Effector memory CD8-positive, alpha-beta T cell (primary cell): ENCODE measurements at regions not wholly inside any gene's neighbourhood (a gene's known extent, or its start where the extent isn't known, plus 50 kb on each side); places are given as distances from the start of the nearest gene placed in this dataset.

Experiments used
- ATAC-seq: fragments of 150-1000 bp; cut with Tn5 transposase; replicated peaks from 2 replicates; pipeline ENCODE4 v1.10.0; 2021; ENCODE audit warnings: mild to moderate bottlenecking, moderate library complexity
- DNase-seq, 3 experiments: peaks; one replicate each; pipeline ENCODE4 v3.0.0; 2021
- H3K27ac Mint-ChIP-seq, 2 donors: one replicate each; pipeline ENCODE4 v1.8.0; 2022; ENCODE audit warnings: mild to moderate bottlenecking in 2 of 2, mixed read lengths in 2 of 2, moderate library complexity in 2 of 2
- H3K27me3 Mint-ChIP-seq, 2 donors: one replicate each; pipeline ENCODE4 v1.8.0; 2022; ENCODE audit warnings: mixed read lengths in 2 of 2
- H3K36me3 Mint-ChIP-seq: one replicate; pipeline ENCODE4 v1.8.0; 2022; ENCODE audit warnings: mild to moderate bottlenecking, moderate library complexity, mixed read lengths; ENCODE audit not compliant: insufficient read depth
- H3K4me1 Mint-ChIP-seq, 2 donors: one replicate each; pipeline ENCODE4 v1.8.0; 2022; ENCODE audit warnings: low read depth in 2 of 2, mixed read lengths in 2 of 2
- H3K4me3 Mint-ChIP-seq, 2 donors: one replicate each; pipeline ENCODE4 v1.8.0; 2022; ENCODE audit warnings: mild to moderate bottlenecking in 2 of 2, mixed read lengths in 2 of 2, moderate library complexity in 2 of 2
- H3K9me3 Mint-ChIP-seq, 2 donors: one replicate each; pipeline ENCODE4 v1.8.0; 2022; ENCODE audit warnings: mixed read lengths in 2 of 2

DNA sequence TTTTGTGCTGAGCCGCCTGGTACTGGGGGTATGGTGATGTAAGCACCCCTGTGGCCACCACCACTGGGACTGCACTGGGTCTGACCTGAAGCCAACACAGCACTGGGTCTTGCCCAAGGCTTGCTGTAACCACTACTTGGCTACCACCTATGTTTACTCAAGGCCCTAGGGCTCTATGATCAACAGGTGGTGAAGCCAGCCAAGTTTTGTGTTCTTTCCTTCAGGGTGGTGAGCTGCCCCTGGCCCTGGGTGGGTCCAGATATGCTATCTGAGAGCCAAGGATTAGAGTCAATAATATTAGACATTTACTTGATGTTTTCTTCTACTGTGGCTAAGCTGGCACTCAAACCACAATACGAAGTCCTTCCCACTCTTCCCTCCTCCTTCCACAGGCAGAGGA, 55.1 kb upstream of the PAGE4 start:
- Mint-ChIP-seq H3K4me1 (no peaks in the 10 kb centered on the region), H3K27me3 (peaks cover 27 to 53% of the 10 kb centered on the region in 2 donors), H3K27ac (no peak overlapping the region), H3K9me3 (no peaks in the 10 kb centered on the region), H3K36me3 (no peaks in the 10 kb centered on the region), H3K4me3 (no peak overlapping the region)
- DNase-seq (no peak), ATAC-seq (no peak)

DNA sequence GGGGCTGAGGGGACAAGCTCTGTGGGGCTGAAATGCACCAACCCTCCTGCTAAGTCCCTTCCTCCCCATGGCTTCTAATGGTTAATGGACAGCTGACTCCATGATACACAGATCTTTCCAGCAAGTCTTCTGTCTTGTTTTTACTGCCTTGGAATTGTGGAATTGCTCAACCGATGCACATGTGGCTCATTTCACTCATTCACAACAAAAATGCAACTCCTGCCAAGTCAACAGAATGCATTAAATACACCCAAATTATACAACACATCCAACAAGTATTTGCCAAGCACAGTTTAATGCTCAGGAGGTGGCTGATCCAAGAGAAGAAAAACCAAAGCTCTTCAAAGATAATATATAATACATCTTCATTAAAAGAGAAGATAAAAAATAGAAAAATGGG, 61.9 kb upstream of the PAGE4 start:
- H3K4me1 Mint-ChIP-seq: no peaks in the 10 kb centered on the region
- H3K27me3 Mint-ChIP-seq: peaks cover 1 to 16% of the 10 kb centered on the region in 2 donors
- no peak overlapping the region for H3K4me3 Mint-ChIP-seq
- DNase-seq: no peak
- no peak for ATAC-seq
- no peak overlapping the region for H3K27ac Mint-ChIP-seq
- no peaks in the 10 kb centered on the region for H3K9me3 Mint-ChIP-seq
- no peaks in the 10 kb centered on the region for H3K36me3 Mint-ChIP-seq

DNA sequence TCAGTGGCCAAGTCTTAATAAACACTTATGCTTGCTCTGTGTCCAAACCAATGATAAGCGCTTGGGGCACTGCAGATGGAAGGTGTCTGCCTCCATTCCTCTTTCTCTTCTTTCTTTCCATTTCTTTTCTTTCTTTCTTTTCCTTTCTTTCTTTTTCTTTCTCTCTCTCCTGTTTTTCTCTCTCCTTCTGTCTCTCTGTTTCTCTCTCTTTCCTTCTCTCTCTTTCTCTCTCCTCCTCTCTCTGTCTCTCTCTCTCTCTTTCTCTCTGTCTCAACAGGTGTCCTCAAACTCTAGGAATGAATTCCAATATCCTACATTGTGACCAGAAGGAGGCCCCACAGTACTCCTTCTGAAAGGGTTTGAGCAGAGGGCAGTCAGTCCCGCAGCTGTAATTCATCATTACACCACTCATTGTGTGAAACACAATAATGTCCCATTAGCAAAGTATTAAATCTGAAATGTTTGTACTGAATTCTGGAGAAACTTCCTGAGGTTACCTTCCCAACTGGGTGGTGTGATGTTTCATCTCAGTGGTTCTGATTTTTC, 66.5 kb upstream of the PAGE1 start:
- DNase-seq: no peak
- no peak for ATAC-seq
- H3K4me3 Mint-ChIP-seq: no peak overlapping the region
- H3K4me1 Mint-ChIP-seq: no peaks in the 10 kb centered on the region
- H3K27ac Mint-ChIP-seq: no peak overlapping the region
- H3K9me3 Mint-ChIP-seq: no peaks in the 10 kb centered on the region
- peaks cover 0 to 6% of the 10 kb centered on the region in 2 donors for H3K27me3 Mint-ChIP-seq
- H3K36me3 Mint-ChIP-seq: no peaks in the 10 kb centered on the region

DNA sequence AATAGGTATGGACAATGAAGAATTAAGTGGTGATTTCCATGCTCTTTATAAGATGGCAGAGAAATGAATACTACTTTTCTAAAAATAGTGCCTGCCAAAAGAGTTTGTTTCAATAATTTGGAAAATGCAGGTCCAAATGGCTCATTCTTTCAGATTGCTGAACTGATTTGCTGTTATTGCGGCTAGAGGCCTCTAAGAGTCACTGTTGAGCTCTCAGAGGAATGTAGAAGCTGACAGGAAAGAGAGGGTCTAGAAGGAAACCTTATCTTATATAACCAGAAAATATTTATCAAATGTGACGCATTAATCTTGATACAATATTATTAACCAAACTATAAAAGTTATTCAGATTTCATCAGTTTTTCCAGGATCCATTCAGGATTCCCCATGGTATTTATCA, 65.7 kb upstream of the PAGE1 start:
- Mint-ChIP-seq H3K9me3 (no peaks in the 10 kb centered on the region), H3K36me3 (no peaks in the 10 kb centered on the region), H3K27me3 (peaks cover 3 to 10% of the 10 kb centered on the region in 2 donors), H3K27ac (no peak overlapping the region), H3K4me1 (no peaks in the 10 kb centered on the region), H3K4me3 (no peak overlapping the region)
- peak in 1 of 3 experiments; percentile 1 for DNase-seq
- ATAC-seq: no peak

DNA sequence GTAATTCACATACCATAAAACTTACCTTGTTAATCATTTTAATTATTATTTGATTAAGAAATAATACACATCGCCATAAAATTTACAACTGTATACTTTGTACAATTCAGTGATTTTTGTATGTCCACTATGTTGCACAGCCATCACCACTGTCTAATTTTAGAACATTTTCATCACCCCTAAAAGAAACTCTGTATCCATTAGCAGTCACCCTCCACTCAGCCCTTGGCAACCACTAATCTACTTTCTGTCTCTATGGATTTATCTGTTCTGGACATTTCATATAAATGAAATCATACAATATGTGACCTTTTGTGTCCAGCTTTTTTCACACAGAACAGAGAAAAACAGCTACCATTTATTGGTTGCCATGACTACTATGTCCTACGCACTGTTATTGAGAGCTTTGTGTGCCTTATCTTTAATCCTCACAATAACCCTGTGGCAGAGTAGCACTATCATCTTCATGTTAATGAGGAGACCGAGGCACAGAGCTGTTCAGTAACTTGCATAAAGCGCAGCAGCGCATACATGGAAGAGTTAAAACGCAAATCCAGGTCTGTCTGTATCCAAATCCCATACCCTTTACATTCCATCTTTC, 64.6 kb upstream of the PAGE1 start:
- Mint-ChIP-seq H3K27me3 (peaks cover 14 to 20% of the 10 kb centered on the region in 2 donors), H3K9me3 (no peaks in the 10 kb centered on the region), H3K27ac (no peak overlapping the region)

DNA sequence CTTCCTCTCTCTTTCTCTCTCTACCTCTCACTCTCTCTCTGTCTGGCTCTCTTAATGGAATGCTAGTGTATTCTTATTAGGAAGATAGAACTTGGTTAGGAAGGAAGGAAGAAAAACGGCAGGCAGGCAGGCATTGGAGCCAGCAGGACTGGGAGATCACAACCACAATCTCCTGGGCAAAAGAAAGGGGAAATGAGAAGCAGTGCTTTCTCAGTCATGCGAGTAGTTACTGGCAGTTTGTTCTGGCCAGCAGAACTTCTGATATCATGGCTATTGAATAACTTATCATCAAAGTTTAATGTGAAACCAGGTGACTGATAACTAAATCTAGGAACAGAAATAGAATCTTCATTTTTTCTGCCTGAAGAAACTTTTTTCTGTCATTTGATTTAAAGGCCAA, 60.9 kb upstream of the PAGE1 start:
- Mint-ChIP-seq H3K9me3 (no peaks in the 10 kb centered on the region), H3K36me3 (no peaks in the 10 kb centered on the region), H3K27ac (no peak overlapping the region), H3K4me3 (no peak overlapping the region), H3K4me1 (no peaks in the 10 kb centered on the region), H3K27me3 (peaks cover 14 to 20% of the 10 kb centered on the region in 2 donors)
- DNase-seq: no peak
- no peak for ATAC-seq

More for the DNA sequence above, 64.6 kb upstream of the PAGE1 start:
- ATAC-seq: no peak
- DNase-seq: no peak
- Mint-ChIP-seq H3K36me3 (no peaks in the 10 kb centered on the region), H3K4me3 (no peak overlapping the region), H3K4me1 (no peaks in the 10 kb centered on the region)

DNA sequence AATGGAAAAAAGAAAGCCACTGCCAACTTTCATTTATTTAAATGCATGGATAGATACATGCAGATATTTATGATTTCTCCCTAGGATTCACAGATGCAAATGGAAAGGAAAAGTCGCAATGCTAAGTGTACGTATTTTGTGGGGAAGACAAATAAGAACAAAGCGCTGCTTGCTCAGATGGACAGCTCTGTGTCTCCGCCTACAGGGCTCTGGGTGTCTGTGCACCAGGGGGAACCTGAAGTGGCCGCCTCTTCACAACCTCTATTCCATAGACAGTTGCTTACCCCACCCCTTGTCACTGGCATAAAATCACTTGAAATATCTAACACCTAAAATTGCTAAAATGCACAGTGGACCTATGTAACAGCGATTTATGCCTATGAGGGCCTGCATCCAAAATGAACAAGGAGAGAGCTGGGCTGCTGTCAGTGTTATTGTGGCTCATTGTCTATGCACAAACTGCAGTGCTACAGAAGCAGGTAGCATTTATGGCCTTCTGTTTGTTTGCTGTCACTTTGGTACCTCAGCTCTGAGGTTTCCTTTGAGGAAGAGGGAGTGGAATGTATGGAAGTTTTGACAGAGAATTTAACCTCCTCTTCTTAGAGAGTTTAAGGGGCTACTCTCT, 58.6 kb upstream of the PAGE1 start:
- peak; percentile 13 to 33 (median 30) for DNase-seq
- Mint-ChIP-seq H3K27me3 (peaks cover 14 to 33% of the 10 kb centered on the region in 2 donors), H3K4me1 (no peaks in the 10 kb centered on the region), H3K36me3 (no peaks in the 10 kb centered on the region), H3K4me3 (no peak overlapping the region), H3K27ac (no peak overlapping the region), H3K9me3 (no peaks in the 10 kb centered on the region)
- peak; percentile 66 for ATAC-seq

DNA sequence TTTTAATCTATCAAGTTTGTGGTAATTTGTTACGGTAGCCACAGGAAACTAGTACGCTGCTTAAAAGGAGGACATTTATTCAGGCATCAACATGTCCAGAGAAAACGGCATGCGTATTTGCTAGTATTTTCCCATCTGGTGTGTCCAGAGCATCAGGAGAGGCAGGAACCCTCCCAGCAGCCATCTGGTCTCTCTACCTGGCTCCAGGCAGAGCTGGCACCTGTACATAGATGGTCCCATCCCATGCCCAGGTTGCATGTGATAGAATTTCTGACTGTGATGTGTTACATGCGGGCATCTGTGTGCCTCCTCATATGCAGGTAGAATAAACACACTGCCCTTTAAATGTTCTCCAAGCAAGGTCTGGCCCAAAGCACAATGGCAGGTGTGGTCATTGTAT, 57.9 kb upstream of the PAGE1 start:
- Mint-ChIP-seq H3K9me3 (no peaks in the 10 kb centered on the region), H3K27me3 (peaks cover 18 to 35% of the 10 kb centered on the region in 2 donors), H3K4me1 (no peaks in the 10 kb centered on the region), H3K27ac (no peak overlapping the region), H3K36me3 (no peaks in the 10 kb centered on the region), H3K4me3 (no peak overlapping the region)
- DNase-seq (no peak), ATAC-seq (no peak)

DNA sequence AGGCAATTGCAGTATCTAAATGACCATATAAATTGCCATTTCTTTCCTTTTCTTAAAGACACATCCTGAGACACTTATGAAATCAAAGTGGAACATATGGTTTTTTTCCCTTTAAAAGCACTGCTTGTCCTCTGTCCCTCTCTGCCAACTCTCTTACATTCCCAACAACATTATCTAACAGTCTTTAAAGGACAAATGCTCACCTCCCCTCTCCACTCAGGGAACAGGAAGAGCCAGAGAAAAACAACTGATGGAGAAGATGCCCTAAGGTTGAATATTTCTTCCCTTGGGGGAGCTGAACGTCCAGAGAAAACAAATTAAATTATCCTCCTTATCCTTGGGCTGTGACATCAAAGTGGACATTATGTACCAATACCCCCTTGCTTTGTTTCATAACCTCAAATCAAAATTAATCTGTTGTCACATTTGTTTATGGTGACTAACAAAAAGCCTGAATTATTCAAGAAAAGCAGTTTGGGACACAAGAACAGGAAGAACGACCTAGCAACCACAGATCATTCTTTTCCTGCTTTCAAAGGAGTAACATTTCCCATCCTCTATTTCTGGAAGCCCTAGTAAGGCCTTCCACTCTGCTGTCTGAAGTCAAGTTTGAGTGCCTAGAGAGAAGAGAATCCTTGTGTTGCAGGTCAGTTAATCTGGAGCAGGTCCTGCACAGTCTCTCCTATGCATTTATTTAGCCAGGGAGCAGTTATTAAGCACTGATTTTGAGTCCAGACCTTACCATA, 52.6 kb upstream of the PAGE1 start:
- ATAC-seq (no peak), DNase-seq (no peak)
- no peak overlapping the region for H3K27ac Mint-ChIP-seq
- H3K36me3 Mint-ChIP-seq: no peaks in the 10 kb centered on the region
- H3K9me3 Mint-ChIP-seq: no peaks in the 10 kb centered on the region
- no peaks in the 10 kb centered on the region for H3K4me1 Mint-ChIP-seq
- peaks cover 26 to 36% of the 10 kb centered on the region in 2 donors for H3K27me3 Mint-ChIP-seq
- H3K4me3 Mint-ChIP-seq: no peak overlapping the region

DNA sequence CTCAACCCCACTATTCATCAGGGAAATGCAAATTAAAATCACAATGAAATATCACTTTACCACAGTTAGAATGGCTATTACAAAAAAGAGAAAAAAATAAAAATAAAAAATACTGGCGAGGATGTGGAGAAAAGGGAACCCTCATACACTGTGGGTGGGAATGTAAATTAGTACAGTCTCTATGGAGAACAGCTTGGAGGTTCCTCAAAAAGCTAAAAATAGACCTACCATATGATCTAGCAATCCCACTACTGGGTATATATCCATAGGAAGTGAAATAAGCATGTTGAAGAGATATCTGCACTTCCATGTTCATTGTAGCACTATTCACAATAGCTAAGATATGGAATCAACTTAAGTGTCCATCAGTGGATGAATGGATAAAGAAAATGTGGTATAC, 50.5 kb upstream of the PAGE1 start:
- no peak for DNase-seq
- no peak overlapping the region for H3K4me3 Mint-ChIP-seq
- peaks cover 29 to 34% of the 10 kb centered on the region in 2 donors for H3K27me3 Mint-ChIP-seq

More for the DNA sequence above, 50.5 kb upstream of the PAGE1 start:
- no peaks in the 10 kb centered on the region for H3K4me1 Mint-ChIP-seq
- no peak for ATAC-seq
- H3K9me3 Mint-ChIP-seq: no peaks in the 10 kb centered on the region
- H3K36me3 Mint-ChIP-seq: no peaks in the 10 kb centered on the region
- no peak overlapping the region for H3K27ac Mint-ChIP-seq
